GDM1 (cell line): ENCODE measurements at regions not wholly inside any gene's neighbourhood (a gene's known extent, or its start where the extent isn't known, plus 50 kb on each side); places are given as distances from the start of the nearest gene placed in this dataset.

Source experiments
- DNase-seq: peaks from one replicate; lab custom pipeline; 2025; lab: John Stamatoyannopoulos, UW

DNA sequence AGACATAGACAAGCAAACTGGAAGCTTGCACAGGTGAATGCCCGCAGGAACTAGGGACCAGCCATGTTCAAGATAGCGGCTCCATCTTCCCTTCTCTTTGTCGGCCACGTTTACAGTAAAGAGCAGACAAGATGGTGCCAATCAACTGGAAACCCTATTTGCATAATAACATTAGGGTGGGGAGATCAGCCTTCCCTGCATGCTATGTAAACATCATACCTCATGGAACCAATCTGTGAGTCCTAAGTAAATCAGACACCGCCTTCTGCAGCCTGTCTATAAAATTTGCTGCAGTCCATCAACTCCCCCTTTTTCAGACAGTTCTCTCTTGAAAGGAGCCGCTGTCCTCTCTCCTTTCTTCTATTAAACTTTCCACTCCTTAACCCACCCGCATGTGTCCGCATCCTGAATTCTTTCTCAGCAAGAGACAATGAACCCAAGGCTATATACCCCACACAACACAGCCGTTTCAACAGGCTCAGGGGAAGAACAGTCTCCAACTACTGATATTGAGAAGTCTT, 384.4 kb downstream of the EIPR1 start:
- DNase-seq: no peak

DNA sequence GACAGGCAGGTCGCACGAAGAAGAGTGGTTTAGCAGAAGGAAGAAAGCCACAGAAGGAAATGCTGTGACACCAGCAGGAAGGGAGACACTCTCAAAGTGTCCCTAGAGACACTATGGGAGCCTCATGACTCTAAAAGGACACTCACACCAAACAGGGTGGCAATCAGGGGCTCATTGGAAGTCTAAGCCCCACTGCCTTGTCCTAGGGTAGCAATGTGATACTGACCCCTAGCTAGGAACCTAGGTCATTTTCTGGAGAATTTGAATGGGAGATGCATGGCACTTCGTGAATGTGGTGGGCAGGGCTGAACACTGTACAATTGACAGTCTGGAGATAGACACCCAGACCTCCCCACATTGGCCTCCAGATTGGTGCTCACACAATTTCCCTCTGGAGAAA, 385.0 kb downstream of the EIPR1 start:
- DNase-seq: no peak

DNA sequence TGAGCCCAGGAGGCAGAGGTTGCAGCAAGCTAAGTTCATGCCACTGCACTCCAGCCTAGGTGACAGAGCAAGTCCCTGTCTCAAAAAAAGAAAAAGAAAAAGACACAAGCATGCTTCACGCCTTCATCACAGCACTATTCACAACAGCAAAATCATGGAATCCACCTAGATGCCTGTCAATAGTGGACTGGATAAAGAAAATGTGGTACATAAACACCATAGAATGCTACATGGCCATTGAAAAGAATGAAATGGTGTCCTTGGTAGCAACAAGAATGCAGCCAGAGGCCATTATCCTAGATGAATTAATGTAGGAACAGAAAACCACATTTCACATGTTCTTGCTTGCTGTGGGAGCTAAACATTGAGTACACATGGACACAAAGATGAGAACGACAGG, 392.6 kb downstream of the EIPR1 start:
- no peak for DNase-seq

DNA sequence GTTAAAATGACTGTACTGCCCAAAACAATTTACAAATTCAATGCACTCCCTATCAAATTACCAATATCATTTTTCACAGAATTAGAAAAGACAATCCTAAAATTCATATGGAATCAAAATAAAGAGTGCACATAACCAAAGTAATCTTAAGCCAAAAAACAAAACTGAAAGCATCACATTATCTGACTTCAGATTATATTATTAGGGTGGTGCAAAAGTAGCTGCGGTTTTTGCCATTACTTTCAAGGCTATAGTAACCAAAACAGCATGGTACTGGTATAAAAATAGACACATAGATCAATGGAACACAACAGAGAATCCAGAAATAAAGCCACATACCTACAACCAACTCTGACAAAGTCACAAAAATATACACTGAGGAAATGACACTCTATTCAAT, 396.6 kb downstream of the EIPR1 start:
- no peak for DNase-seq

DNA sequence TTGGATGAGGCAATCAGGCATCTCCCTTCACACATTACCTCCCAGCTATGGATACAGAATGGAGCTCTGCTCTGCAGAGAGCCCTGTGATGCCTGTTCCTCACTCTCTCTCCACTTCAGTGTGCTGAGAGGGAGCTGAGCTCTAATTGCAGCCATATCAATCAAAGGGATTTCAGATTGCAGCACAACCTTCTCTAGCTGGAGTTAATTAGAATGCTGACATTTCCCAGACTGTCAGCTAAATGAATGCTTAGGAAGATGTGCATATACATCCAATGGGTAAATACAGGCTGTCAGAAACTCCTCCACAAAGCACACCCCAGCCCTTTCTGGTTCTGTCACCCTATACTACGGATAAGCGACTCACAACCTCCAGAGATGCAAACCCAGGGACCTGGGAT, 402.6 kb downstream of the EIPR1 start:
- no peak for DNase-seq

DNA sequence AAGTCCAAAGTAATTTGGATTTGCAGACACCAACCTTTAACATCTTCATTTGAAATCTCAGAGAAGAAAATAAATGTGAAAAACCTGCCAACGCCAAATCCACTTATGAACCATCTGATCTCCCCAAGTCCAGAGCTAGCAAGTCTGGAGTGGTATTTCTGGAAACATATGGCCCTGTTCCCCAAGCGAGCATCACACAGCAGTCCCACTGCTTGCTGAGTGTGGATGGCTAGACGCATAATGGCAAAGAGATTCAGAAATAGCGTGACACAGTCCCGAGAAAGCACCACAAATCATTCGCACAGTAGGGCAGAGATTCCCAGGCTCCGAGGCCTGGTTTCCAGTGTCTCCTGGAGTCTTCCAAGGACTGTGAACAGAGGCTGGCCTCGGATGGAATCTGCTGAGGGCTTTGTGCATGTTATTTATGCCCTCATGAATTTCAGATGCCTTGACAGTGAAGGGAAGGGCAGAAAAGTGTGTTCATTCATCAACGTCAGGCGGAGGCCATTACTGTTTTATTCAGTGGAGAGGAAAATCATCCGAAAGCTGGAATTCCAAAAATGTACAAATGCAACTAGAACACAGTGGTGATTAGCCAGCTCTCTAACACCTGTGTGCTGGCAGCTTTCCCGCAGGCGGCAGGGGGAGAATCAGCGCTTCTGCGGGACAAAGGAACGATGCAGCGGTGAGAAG, 417.0 kb downstream of the EIPR1 start:
- no peak for DNase-seq

DNA sequence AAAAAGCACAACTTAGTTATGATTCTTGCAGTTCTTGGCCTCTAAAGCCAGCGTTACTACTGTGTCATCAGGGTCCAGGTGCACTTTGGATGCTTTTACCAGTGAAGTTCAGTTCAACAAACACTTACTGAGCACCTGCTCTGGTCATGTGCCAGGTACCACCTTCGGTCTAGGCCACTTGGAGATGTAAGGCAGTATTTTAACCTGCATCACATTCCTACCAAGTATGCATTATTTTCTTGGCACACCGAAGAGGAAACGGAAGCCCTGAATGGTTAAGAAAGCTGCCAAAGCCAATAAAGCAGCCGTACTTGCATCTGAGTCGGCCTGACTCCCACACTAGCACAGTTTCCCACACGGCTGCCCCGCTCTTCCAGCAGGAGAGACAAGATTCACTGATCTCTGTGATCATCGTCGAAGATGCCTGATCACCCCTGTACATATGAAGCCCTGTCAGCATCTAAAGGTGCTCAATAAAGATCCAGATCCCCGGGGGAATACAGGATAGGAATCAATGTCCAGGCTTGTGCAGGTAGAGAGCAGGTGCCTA, 427.1 kb downstream of the EIPR1 start:
- no peak for DNase-seq

DNA sequence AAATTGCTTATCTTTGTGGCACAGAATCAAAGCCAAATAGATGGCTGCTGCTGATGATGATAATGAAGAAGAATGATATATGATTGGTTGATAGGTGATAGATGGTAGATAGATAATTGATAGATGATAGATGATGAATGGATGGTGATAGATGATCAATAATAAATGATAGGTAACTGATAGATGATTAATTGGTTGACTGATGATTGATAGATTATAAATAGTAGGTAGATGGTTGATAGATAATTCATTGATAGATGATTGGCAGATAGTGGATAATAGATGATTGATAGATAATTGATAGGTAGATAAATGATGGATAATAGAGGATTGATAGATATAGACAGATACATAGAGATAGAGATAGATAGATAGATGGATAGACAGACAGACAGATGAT, 430.2 kb downstream of the EIPR1 start:
- DNase-seq: no peak

DNA sequence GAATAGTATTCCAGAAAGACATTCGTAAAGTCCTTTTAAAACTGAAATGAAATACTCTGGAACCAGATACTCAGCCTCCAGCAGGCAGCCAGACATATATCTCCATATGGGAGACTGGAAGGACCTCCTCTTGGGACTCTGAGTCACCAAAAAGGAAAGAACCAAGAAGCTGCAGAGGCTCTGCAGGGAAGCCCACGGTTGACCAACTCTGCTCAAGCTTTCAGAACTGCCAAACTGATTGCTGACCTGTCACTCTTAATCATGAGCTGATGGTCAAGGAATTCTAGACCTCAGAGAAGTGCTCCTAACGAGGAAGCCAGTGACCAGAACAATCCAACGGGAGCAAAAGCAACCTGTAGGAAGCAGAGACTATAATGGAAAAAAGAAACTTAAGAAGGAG, 434.7 kb downstream of the EIPR1 start:
- DNase-seq: no peak

DNA sequence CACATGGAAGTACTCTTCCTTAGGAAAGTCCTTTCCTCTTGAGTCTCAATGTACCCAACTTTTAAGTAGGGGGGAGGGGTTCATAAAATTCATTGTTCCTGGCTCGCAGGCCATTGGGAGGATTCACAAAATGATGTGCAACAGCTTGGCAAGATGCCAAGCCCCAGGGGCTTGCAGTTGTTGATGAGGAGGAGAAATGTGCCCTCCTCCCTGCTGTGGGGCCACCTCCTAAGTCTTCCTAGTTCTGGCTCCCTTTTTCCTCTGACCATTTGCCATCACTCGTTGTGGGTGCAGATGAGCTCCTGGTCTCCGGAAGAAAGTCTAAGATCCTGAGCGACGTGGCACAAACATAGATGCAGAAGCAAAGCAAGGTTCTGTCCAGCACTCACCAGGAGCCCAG, 435.4 kb downstream of the EIPR1 start:
- no peak for DNase-seq

DNA sequence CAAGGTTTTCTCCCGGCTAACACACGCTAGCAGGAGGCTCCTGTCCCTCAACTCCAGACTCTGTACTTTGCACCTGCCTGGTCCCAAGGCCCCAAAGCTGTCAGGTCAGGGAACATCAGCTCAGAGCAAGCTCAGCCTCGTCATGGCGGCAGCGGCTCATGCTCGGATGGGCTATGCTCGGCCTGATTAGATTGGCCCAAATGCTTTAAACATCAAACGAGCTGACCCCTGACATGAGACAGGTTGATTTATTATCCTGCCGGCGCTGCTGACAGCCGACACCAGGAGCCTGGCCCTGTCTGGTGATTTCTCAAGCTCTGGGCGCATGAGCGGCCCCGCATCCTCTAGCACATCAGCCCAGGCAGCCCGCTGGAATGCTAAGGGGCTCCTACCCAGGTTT, 436.4 kb downstream of the EIPR1 start:
- no peak for DNase-seq

DNA sequence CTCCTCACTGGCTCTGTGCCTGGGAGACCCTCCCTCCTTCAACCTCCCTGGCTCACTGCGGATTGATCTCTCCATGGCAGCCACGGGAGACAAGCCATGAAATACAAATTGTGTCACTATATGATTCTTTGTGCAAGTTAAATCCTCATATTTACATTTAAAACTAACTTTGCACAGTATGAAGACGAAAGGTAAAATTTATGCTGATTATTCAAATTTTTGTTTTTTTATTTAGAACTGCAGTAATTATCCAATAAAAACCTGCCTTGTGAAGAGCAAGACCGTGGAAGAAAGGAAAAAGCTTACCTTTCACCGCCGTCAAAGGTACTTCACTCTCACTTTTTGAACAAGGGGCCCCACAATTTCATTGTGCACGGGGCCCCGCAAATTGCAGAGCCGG, 436.9 kb downstream of the EIPR1 start:
- no peak for DNase-seq

DNA sequence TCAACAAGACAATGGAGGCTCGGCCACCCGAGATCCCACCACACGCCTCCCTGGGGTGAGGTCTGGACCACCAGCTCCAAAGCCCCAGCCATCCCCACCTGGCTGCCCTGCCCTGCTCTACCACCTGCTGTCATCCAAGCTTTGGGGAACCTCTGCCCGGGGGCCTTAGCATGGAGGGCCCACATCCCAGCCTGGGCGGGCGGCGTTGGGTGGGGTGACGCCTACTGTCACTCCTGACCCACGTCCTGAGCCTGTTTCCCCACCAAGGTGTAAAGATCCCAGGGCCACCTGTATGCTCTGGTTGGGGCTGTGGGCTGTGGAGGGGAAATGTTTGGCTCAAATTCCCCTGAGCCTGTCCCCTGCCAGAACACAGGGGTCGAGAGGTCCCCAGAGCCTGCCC, 437.6 kb downstream of the EIPR1 start:
- no peak for DNase-seq

DNA sequence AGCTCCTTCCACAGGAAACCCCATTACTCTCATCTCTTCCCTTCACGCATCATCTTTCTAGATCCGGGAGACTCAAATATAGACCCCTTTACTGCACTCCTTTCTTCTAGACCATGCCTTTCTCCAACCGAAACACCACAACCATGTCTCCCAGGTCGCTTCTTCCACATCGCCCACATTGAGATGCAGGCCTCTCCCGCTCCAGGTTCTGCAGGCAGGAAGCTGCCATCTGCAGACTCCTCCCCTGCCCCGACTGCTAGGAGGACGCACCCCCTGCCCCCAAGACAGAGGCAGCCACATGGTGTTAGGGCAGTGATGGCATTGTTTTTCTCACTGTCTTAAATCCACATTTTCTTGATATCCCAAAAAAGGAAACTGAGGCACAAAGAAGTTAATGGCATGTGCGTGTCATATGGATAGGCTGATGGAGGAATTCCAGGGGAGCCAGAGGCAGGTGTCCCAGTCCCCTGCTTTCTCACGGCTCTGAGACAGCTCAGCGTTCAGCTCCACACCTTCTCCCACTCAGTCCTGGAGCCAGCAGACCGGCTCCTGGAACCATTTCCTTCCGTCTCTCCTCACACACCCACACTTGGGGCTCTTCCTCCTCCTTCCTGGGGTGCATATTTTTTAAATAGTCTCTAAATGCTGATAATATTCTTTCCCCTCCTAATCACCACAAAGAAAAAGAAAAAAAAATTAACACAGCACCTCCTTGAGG, 438.4 kb downstream of the EIPR1 start:
- DNase-seq: no peak

DNA sequence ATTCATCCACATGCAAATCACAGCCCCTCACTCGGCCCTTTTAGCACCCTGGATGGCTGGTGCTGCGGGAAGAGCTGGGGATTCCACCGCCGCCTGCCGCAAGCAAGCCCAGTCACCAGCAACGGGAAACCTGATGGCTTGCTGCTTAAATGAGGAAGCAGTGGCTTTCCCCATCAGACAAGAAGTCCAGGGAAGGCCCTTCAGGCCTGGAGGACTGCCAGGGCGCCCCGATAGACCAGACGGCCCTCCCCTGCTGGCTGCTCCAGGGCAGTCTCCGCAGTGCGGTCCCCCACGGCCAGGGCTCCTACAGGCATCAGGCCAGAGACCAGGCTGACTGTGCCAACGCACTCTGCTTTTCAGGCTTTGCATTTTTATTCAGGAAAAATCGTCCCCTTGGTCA, 439.1 kb downstream of the EIPR1 start:
- DNase-seq: no peak

DNA sequence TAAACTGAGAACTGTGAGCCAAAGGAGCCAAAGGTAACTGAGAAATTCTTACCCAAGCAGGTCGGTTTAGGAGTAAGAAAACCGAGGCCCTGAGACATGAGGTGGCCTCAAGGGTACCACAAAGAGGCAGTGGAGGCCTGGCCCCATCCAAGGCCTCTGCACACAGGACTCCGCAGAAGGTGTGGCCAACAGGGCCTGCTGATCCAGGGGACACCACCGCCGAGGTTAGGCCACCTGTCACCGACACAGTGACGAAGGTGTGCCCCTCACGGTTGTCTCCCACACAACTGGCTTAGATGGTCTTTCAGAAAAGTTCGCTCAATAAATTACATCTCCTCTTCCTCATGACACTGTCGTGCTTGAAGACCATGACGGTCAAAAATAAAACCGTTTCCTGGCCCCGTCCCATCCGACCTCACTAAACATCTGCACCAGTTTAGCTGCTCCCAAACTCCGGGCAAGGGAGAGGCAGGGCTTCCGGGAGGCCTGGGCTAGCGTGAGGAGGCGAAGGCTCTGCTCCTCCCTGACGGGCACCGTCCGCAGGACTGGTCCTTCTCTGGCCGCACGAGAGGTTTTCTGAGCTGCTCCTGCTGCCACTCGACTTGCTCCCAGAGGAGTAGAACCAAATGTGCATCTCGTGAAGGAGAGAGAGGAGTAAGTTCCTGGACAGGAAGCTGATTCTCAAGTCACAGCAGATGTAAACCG, 442.0 kb downstream of the EIPR1 start:
- no peak for DNase-seq

DNA sequence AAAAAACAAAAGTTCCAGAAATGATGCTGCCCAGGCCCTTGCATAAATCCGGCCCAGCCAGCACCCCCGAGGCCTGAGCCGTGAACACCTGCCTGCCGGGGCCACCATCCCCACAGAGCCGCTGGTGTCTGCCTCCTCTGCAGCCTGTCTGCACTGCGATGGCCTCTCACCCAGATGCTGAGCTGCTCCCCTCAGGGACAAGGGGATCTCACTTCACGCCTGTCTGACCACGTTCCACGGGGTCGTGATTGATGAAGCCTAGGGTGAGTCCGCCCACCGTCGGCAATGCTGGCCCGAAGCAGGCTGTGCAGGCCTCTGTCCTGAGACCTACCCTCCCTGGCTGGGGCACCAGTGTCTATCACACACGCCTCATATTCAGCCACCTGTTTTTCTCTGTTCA, 444.2 kb downstream of the EIPR1 start:
- DNase-seq: no peak

DNA sequence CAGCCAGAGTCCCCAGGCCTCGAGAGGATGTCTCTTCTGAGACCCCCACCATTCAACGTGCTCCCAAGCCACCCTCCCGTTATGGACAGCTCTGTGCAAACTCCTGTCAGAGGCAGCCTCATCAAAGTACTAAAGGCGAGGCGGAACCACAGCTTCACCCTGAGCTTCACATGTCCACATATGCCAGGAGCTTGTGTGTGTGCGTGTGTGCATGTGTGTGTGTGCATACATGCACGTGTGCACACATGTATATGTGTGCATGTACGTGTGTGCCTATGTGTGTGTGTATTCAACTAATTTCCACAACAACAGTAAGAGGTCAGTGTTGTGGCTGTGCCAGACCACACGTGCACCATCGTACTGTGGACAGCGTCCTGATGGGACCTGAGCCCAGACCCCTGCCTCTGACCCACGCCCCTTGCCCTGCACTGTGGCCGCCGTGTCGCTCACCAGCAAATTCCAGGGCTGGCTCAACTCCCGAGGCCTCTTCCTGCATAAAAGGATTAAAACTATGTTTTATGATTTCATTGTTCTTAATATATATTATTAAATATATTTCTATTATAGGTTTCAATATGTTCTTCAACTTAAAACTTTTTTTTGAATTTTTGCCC, 444.8 kb downstream of the EIPR1 start:
- DNase-seq: no peak

DNA sequence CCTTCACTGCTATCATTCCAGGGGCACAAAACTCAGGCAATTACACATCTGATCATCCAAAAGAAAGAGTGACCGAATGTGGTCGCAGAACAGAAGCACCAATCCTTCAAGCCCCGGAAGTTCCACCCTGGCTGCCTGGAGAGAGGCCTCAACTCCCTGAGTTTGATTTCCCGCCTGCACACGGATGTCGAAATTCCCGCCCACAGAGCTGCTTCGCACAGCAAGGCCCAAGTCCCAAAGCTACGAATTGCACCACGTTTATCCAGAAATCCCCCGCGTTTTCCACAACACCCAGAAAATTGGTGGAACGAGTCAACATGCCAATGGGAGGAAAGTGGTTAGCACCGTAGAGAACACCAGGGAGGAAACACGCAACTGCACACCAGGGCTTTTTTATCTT, 445.4 kb downstream of the EIPR1 start:
- DNase-seq: no peak

DNA sequence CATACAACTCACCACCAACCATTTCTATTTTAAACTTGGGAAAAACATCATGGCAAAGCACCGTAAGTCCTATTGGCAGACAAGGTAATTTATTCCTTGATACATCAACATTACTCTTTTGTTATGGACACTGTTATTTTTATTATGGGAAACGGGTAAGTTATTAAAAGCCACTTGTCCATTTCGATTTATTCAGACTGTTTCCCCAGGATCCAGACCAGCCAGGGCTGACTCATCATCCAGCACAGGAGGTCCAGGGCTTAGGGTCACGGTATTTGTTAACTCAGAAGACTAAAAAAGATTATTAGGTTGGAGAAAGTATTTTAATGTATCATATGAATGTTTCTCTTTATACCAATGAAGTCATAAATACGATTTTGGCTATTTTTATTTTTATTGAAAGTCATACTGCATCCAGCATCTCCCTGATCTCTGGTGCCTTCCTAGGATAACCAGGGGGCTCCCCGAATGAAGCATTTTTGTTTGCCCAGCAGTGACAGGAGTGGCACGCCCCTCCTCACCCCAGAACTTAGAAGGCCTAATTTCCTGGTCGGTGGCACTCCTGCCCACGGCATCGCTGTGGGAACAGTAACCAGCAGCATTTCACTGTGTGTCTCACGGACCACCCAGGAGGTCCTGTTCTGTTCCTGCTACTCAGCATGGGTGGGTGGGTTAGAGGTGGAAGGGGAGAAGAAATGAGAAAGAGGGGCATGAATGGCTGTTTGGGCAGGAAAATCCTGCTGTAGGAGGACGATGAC, 446.1 kb downstream of the EIPR1 start:
- DNase-seq: no peak

DNA sequence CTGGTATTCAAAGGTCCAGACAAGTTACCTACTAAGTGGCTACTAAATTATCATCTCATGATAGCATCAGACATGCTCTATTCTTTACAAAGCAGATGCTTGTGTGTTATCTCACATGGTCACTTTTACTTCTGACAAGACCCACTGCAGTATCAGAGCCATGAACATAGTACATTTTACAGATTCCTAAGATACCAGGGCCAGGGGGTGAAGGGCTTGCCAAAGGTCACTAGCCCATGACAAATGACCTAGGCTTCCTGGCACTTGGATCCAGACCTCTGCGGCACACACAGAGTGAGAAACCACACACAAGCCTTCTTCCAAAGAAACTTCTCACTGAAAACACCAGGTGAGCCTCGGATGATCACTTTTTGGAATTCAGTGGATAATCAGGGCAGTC, 446.8 kb downstream of the EIPR1 start:
- no peak for DNase-seq

DNA sequence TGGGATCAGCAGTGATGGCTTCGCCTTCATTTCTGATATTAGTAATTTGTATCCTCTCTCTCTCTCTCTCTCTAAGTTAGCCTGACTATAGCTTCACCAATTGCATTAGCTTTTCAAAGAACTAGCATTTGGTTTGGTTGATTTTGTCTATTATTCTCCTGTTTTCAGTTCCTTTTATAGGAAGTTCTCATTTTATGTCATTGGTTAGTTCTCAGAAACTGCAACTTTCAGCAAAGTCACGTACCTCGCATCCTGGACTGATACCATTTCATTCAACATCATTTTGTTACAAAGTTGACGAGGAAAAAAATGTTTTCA, 450.8 kb downstream of the EIPR1 start:
- DNase-seq: no peak
